ENCODE measurements at regions not wholly inside any gene's neighbourhood (a gene's known extent, or its start where the extent isn't known, plus 50 kb on each side); places are given as distances from the start of the nearest gene placed in this dataset.
"Not testable (repeated sequence)": the region's sequence is repeated elsewhere in the genome, so short reads cannot be mapped to it uniquely, and the experiment has no call there.

DNA sequence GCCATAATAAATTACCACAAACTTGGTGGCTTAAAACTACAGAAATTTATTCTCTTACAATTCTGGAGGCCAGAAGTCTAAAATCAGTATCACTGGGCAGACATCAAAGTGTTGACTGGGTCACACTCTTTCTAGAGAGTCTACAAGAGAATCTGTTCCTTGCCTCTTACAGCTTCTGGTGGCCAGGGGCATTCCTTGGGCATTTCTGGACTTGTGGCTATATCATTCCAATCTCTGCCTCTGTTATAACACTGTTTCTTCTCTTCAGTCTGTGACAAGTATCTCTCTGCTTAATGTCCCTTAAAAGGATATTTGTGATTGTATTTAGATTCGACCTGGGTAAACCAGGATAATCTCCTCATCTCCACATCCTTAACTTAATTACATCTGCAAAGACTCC lies 207.3 kb upstream of the DCAF8L1 start:
- no peak for DNase-seq

- no peak for DNase-seq
Measured at GRCh38 chrX:28180096-28180495, 198.8 kb upstream of the DCAF8L1 start.

GRCh38 chrX:28178206-28178605 lies 197.0 kb upstream of the DCAF8L1 start:
- DNase-seq = no peak

DNA sequence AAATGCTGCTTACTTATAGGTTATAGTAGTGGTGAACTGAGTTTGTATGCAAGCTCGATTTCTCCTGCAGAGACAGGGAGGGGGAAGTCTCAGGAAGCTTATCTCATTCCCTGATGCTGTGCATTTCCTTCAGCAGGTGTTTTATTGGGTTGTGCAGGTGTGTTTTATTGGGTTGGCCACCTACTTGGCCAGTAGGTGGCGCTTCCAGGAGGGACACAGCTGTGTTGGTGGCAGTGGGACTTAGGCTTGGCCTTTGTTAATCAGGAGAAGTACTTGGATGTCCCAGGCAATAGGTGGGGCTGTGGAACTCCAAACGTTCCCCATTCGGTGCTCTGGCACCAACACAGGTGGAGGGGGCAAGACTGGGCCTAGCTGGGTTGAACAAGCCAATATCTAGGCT lies 196.0 kb upstream of the DCAF8L1 start:
- peak; percentile 3 for DNase-seq

DNA sequence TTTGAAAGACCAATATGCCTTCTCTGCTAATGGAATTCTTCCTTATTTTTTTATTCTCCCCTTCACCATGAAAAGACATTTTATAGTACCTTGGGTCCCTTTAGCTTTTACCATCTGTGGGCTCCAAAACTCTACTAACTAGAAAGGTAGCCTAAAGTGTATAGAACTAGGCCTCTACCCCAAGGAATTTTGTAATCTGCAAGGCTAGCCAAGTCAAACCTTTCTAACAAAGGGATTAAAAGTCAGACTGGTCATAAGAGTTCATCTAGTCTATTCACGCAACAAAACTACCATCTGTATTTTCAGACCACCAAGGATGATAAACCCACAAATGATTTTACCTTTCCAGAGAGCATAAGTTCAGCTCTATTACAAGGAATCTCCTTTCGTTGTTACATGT lies 189.5 kb upstream of the DCAF8L1 start:
- no peak for DNase-seq

DNA sequence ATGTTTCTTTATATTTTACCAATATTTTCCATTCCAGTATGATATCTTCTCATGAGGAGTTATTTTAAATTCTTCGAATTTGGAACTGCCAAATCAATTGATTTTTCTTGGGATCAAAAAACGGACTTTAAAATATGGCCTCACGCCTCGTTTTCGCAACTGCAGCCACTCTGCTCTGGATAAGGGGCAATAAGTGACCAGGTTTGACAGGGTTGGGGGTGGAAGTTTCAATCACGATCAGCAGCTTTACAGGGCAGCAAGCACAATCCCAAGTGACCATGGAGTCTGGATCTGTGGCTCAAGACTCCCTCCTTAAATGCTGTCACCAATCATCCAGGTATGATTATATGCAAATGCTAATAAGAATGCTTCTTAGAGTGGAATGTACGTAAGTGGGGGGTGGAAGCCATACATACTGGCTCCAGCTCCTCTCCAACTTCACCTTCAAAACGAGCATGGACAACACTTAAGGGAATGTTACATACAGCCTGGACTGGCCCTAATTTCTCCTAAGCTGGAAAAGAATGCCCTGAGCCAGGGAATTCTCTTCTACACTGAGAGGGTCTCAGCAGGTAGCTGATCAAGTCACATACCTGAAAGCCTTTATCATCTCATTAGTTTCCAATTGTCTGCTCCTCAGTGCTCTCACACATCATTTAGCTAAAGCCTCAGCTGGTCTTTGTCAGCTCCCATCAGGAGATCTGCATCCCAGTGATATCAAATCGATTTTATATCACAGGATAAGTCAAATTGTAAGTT lies 176.9 kb upstream of the DCAF8L1 start:
- DNase-seq = no peak

DNA sequence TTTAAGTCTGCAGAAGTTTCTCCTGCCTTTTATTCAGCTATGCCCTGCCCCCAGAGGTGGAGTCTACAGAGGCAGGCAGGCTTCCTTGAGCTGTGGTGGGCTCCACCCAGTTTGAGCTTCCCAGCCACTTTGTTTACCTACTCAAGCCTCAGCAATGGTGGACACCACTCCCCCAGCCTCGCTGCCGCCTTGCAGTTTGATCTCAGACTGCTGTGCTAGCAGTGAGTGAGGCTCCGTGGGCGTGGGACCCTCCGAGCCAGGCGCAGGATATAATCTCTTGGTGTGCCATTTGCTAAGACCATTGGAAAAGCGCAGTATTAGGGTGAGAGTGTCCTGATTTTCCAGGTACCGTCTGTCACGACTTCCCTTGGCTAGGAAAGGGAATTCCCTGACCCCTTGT lies 171.0 kb upstream of the DCAF8L1 start:
- DNase-seq = not testable (repeated sequence)

- DNase-seq = no peak
Measured at GRCh38 chrX:28135378-28136047, 154.3 kb upstream of the DCAF8L1 start.

GRCh38 chrX:28133763-28134162 lies 152.5 kb upstream of the DCAF8L1 start:
- DNase-seq = no peak

DNA sequence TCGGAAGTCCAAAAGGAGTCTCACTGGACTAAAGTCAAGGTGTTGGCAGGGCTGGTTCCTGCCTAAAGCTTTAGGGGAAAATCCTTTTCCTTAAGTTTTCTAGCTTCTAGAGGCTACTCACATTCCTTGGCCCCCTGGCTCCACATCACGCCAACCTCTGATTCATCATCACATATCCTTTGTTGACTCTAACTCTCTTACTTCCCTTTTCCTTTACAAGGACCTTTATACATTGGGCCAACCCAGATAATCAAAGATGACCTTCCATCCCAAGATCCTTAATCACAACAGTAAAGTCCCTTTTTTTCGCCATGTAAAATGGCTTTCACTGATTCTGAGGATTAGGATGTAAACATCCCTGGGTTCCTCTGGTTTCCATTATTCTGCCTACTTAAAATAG lies 146.4 kb upstream of the DCAF8L1 start:
- no peak for DNase-seq

GRCh38 chrX:28126886-28127285 lies 145.6 kb upstream of the DCAF8L1 start:
- no peak for DNase-seq

- no peak for DNase-seq
Measured at GRCh38 chrX:28124416-28124815, 143.2 kb upstream of the DCAF8L1 start.

- DNase-seq = not testable (repeated sequence)
Measured at GRCh38 chrX:28120580-28121245, 139.5 kb upstream of the DCAF8L1 start.

DNA sequence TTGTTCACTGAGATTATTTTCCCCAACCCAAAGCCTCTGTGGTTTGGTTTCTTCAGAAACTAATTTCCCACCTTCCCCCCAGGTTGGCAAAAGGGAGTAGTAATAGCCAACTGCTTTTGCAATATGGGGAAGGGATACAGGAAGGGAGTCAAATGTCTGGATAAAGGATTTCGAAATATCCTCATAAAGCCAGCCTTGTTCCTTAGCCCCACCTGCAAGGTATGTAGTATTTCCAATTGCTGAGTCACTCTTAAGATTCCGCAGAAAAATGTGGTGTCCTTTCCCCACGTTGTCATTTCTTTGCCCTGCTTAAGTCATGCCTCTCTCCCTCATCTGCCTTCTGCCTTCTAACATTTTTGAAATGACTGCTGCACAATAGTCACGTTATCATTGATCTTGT lies 138.8 kb upstream of the DCAF8L1 start:
- no peak for DNase-seq

DNA sequence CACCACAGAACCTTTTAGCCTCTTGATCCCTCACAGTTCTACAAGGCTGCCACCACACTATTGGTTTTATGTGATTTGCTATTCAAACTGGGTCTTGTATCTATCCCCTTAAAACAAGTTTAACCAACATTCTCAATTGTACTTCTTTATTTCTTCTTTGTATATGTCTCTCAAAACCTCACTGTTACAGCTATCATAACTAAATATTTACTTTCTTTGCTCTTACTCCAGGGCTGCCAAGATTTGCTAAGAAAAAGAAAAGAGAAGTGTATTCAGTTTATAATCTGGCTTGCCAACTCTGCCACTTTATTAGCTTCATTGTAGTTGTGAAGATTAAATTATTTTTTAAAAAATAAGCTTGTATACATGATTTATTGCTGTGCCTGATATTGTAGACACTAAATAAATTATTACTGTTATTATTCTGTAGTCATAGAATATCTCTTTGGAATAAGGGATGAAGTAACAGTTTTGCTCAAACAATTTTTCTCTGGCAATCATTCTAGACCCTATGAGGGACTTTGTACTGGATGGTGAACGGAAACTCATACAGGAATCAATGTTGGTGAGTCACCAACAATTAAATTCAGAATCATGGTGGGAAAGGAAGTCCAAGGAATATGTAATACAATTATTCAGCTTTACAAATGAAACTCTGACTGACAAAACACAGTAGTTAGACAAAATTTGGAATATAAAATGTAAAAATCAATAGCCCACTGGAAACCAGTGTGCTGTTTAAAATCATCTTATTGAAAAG lies 127.1 kb upstream of the DCAF8L1 start:
- DNase-seq = no peak

- no peak for DNase-seq
Measured at GRCh38 chrX:28099166-28099565, 117.9 kb upstream of the DCAF8L1 start.

DNA sequence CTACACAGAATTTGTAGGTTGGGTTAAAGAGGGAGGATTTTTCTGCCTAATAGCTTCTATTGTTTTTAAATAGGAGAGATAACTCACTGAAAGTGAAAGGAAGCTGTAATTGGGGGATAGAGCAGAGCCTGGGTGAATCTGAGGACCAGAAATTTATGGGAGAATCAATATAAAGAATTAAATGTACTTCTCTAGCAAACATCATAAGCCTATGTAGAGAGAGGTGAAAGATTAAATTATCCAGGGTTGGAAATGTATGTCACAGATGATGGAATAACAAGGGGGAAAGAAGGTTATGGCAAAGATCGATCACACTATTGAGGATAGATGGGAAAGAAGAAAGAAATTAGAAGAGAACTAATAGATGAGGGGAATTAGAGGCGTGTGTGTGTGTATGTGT lies 104.4 kb upstream of the DCAF8L1 start:
- DNase-seq = no peak

- peak; percentile 23 for DNase-seq
Measured at GRCh38 chrX:28058901-28059300, 77.7 kb upstream of the DCAF8L1 start.

DNA sequence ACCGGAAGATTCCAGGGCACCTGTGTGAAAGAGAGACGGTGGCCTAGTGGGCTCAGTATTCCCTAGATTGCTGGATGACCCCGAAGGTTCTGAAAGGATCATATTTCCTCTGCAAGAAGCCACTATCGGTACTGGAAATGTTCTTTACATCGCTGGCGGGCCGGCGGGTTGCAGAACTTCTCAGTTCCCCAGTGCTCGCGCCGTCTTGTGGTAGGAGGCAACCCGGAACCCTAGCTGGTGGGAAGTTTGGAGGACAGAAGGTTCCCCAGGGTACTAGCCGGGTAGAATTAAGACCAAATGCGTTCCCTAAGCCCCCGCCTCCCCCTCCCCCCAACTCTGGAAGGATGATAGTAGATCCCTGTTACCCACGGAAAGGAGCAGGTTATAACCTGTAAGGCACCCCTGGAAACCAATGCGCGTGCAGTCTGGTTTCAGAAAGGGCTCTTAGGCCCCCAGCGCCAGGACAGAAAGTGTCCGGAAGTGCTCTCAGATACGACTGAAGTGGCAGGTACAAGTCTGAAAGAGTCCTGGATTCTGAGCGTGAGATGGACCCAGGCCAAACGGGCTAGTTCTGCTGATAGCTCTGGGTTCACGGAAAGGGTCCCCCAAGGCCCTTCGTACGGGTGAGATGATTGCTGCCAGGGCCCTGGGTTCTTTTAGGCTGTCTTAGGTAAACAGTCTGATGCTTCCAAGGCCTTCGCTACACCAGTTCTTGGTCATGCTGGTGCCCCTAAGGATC lies 61.7 kb upstream of the DCAF8L1 start:
- no peak for DNase-seq

DNA sequence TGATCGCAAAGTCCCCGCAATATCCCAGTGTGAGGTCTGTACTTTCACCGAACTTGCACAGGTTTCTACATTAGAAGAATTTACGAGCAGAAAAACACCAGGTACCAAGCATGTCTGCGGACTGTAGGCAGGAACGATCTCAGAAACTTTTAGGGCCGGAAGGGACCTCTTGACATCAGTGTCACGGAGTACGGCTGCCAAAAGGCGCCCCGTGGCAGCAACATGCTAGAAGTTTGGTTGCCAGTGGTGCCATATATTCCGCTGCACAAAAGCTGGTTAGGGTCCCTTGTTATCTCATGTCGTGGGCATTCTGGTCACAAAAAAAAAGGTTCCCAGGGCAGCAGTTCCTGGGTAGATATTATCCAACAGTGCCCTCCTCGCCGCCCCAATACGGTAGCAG lies 61.0 kb upstream of the DCAF8L1 start:
- no peak for DNase-seq

- DNase-seq = no peak
Measured at GRCh38 chrX:28039258-28039657, 58.0 kb upstream of the DCAF8L1 start.

All from OCI-M1 (cell line).